IMR-90 (cell line): ENCODE measurements at regions not wholly inside any gene's neighbourhood (a gene's known extent, or its start where the extent isn't known, plus 50 kb on each side); places are given as distances from the start of the nearest gene placed in this dataset.

ENCODE experiments used
- ATAC-seq: fragments of 200-7000 bp; cut with Tn5 transposase; 2 replicates; pipeline ENCODE4 v1.9.1; 2020; ENCODE audit warnings: low read depth, mild to moderate bottlenecking, moderate library complexity
- BruUV-seq: library from RNA; stranded (reverse); fragments of 400-500 nt; replicated peaks from 2 replicates; lab custom pipeline; 2021; lab: Mats Ljungman, UMichigan
- CTCF ChIA-PET: fragments of 300-600 bp; formaldehyde crosslinking; extraction: SDS; loops from one replicate; lab custom pipeline; 2021; ENCODE audit warnings: antibody characterized with exemption; lab: Yijun Ruan, JAX
- POLR2A ChIA-PET: fragments of 300-600 bp; sonication (Branson Sonifier 250); formaldehyde crosslinking; loops from one replicate; lab custom pipeline; 2022; ENCODE audit warnings: antibody characterized with exemption; ENCODE audit not compliant: unreplicated experiment; lab: Charles Lee
- DNase-seq: peaks from one replicate; pipeline ENCODE4 v3.0.0; 2013
- H2AFZ ChIP-seq: replicated peaks from 2 replicates; pipeline ENCODE3; 2013; ENCODE audit warnings: low read length, mild to moderate bottlenecking; ENCODE audit not compliant: poor library complexity
- H2AK5ac ChIP-seq: 2 replicates; pipeline ENCODE4 v1.6.1; 2013; ENCODE audit warnings: low read depth, low read length, inconsistent platforms
- H2AK9ac ChIP-seq: replicated peaks from 2 replicates; pipeline ENCODE3; 2013; ENCODE audit warnings: mild to moderate bottlenecking, low read depth, low read length, moderate library complexity; ENCODE audit not compliant: poor library complexity
- H2BK120ac ChIP-seq: 2 replicates; pipeline ENCODE4 v1.6.1; 2013; ENCODE audit warnings: low read depth, low read length, inconsistent platforms
- H2BK15ac ChIP-seq: 3 replicates; pipeline ENCODE4 v1.6.1; 2013; ENCODE audit warnings: low read depth, low read length, inconsistent platforms
- H2BK20ac ChIP-seq: 2 replicates; pipeline ENCODE4 v1.6.1; 2013; ENCODE audit warnings: low read depth, mild to moderate bottlenecking, inconsistent platforms, low read length, moderate library complexity
- H2BK5ac ChIP-seq: 2 replicates; pipeline ENCODE4 v1.6.1; 2013; ENCODE audit warnings: mild to moderate bottlenecking, low read depth, low read length, inconsistent platforms; ENCODE audit not compliant: poor library complexity, severe bottlenecking
- H3K14ac ChIP-seq: replicated peaks from 2 replicates; pipeline ENCODE4 v1.6.1; 2013; ENCODE audit warnings: low read depth, low read length, inconsistent platforms
- H3K18ac ChIP-seq: 2 replicates; pipeline ENCODE4 v1.6.1; 2013; ENCODE audit warnings: low read depth, low read length, control low read depth
- H3K23ac ChIP-seq: 2 replicates; pipeline ENCODE4 v1.6.1; 2013; ENCODE audit warnings: low read depth, low read length, inconsistent platforms
- H3K27ac ChIP-seq: 2 replicates; pipeline ENCODE4 v1.5.1; 2013; ENCODE audit warnings: mild to moderate bottlenecking, control low read depth, low read length; ENCODE audit not compliant: insufficient read depth
- H3K27me3 ChIP-seq: 2 replicates; pipeline ENCODE4 v1.6.1; 2013; ENCODE audit warnings: low read length; ENCODE audit not compliant: control insufficient read depth, insufficient read depth
- H3K36me3 ChIP-seq: 2 replicates; pipeline ENCODE4 v1.6.1; 2013; ENCODE audit warnings: low read length, mixed read lengths; ENCODE audit not compliant: control insufficient read depth, insufficient read depth
- H3K4ac ChIP-seq: 2 replicates; pipeline ENCODE4 v1.6.1; 2013; ENCODE audit warnings: low read depth, low read length, inconsistent platforms
- H3K4me1 ChIP-seq: 2 replicates; pipeline ENCODE4 v1.6.1; 2013; ENCODE audit warnings: low read length, mixed read lengths; ENCODE audit not compliant: control insufficient read depth, insufficient read depth
- H3K4me2 ChIP-seq: 2 replicates; pipeline ENCODE4 v1.6.1; 2013; ENCODE audit warnings: low read depth, mild to moderate bottlenecking, control low read depth, low read length, moderate library complexity
- H3K4me3 ChIP-seq: 2 replicates; pipeline ENCODE4 v1.5.1; 2013; ENCODE audit warnings: low read depth, mild to moderate bottlenecking, control low read depth, low read length, moderate library complexity; ENCODE audit not compliant: insufficient read depth
- H3K56ac ChIP-seq: 2 replicates; pipeline ENCODE4 v1.6.1; 2013; ENCODE audit warnings: low read length, inconsistent platforms; ENCODE audit not compliant: insufficient read depth; ENCODE audit errors: extremely low read depth
- H3K79me1 ChIP-seq, 2 experiments: 2 replicates each; pipeline ENCODE4 v1.6.1; 2013; ENCODE audit warnings: low read length in 2 of 2, inconsistent platforms in 1 of 2, low read depth in 1 of 2
- H3K9ac ChIP-seq: 2 replicates; pipeline ENCODE4 v1.6.1; 2013; ENCODE audit warnings: low read depth, low read length, control low read depth
- H3K9me1 ChIP-seq: 2 replicates; pipeline ENCODE4 v1.6.1; 2013; ENCODE audit warnings: low read length, inconsistent platforms; ENCODE audit not compliant: insufficient read depth
- H3K9me3 ChIP-seq: 2 replicates; pipeline ENCODE4 v1.6.1; 2013; ENCODE audit warnings: low read length; ENCODE audit not compliant: control insufficient read depth, insufficient read depth
- H4K20me1 ChIP-seq: 2 replicates; pipeline ENCODE4 v1.6.1; 2013; ENCODE audit warnings: low read length, inconsistent platforms; ENCODE audit not compliant: insufficient read depth
- H4K5ac ChIP-seq: 2 replicates; pipeline ENCODE4 v1.6.1; 2013; ENCODE audit warnings: mild to moderate bottlenecking, low read depth, low read length, control low read depth
- H4K8ac ChIP-seq, 2 experiments: 2 replicates each; pipeline ENCODE4 v1.6.1; 2013; ENCODE audit warnings: low read depth in 2 of 2, low read length in 2 of 2, control low read depth in 1 of 2, inconsistent platforms in 1 of 2
- H4K91ac ChIP-seq: 2 replicates; pipeline ENCODE4 v1.6.1; 2013; ENCODE audit warnings: low read depth, low read length, inconsistent platforms; ENCODE audit not compliant: insufficient read depth
- BHLHE40 ChIP-seq: fragments of 150-350 bp; IDR thresholded peaks from 2 replicates; pipeline ENCODE4 v1.6.1; 2016; ENCODE audit warnings: mild to moderate bottlenecking, low read depth, low read length
- CHD1 ChIP-seq: IDR thresholded peaks from 2 replicates; pipeline ENCODE4 v1.6.1; 2012; ENCODE audit warnings: low read depth, low read length, improper control_type of control experiment
- CTCF ChIP-seq: conservative IDR thresholded peaks from 2 replicates; pipeline ENCODE4 v1.5.1; 2012; ENCODE audit warnings: mild to moderate bottlenecking, low read depth, low read length, improper control_type of control experiment
- FOS ChIP-seq: fragments of 150-350 bp; IDR thresholded peaks from 2 replicates; pipeline ENCODE4 v1.6.1; 2016; ENCODE audit warnings: low read depth, low read length
- MAZ ChIP-seq: IDR thresholded peaks from 2 replicates; pipeline ENCODE4 v1.6.1; 2012; ENCODE audit warnings: low read depth, mild to moderate bottlenecking, low read length, improper control_type of control experiment, moderate library complexity, borderline replicate concordance
- NFE2L2 ChIP-seq: fragments of 150-350 bp; IDR thresholded peaks from 2 replicates; pipeline ENCODE4 v1.6.1; 2016; ENCODE audit warnings: low read depth, mild to moderate bottlenecking, low read length
- POLR2A ChIP-seq: IDR thresholded peaks from 2 replicates; pipeline ENCODE4 v1.6.1; 2012; ENCODE audit warnings: mild to moderate bottlenecking, low read depth, low read length
- RAD21 ChIP-seq: IDR thresholded peaks from 2 replicates; pipeline ENCODE4 v1.6.1; 2012; ENCODE audit warnings: low read length, improper control_type of control experiment
- RCOR1 ChIP-seq: IDR thresholded peaks from 2 replicates; pipeline ENCODE4 v1.6.1; 2012; ENCODE audit warnings: mild to moderate bottlenecking, low read length, improper control_type of control experiment; ENCODE audit not compliant: insufficient replicate concordance
- RFX5 ChIP-seq: IDR thresholded peaks from 2 replicates; pipeline ENCODE4 v1.8.0; 2012; ENCODE audit warnings: low read depth, mild to moderate bottlenecking, low read length, moderate library complexity
- WGBS, 2 experiments: methylation state at CpG; one replicate each; pipeline versions ENCODE4 v1.1.5 to v1.1.7; 2013; ENCODE audit warnings: missing lambda C conversion rate in 2 of 2; ENCODE audit not compliant: insufficient read length in 1 of 2; ENCODE audit errors: extremely low coverage in 2 of 2; 5-methylcytosine and 5-hydroxymethylcytosine counted together
- dilution Hi-C: fragments of 300-500 bp; cut with HindIII; formaldehyde crosslinking; loops from one replicate; pipeline ENCODE4 v1.14.3; 2018; ENCODE audit warnings: low sequenced_read_pairs; ENCODE audit not compliant: unreplicated experiment
- in situ Hi-C: fragments of 300-500 bp; cut with MboI; formaldehyde crosslinking; loops from 3 replicates; pipeline ENCODE4 v1.14.3; 2019; ENCODE audit warnings: low sequenced_read_pairs, inconsistent platforms, mixed read lengths
- intact Hi-C: fragments of 100-400 bp; cut with micrococcal nuclease; formaldehyde crosslinking; loops from 2 replicates; pipeline ENCODE4 v1.10.0; 2022

GRCh38 chr15:81425905-81426304, 51.9 kb upstream of the TMC3 start:
- intact Hi-C loops (no loop called here), in situ Hi-C loops (no loop called here), dilution Hi-C loops (no loop called here)
- H3K79me1 ChIP-seq, result no peaks in the 10 kb centered on the region
- no peak overlapping the region for H3K14ac ChIP-seq
- H3K27me3 ChIP-seq, result peaks cover 5% of the 10 kb centered on the region
- no peaks in the 10 kb centered on the region for H3K4me1 ChIP-seq
- no peak overlapping the region for H3K4me2 ChIP-seq
- no peak overlapping the region for H3K27ac ChIP-seq
- H2AK5ac ChIP-seq, result no peak overlapping the region
- H3K23ac ChIP-seq, result no peak overlapping the region
- H2AFZ ChIP-seq, result no peak overlapping the region
- H3K56ac ChIP-seq, result no peak overlapping the region
- no peak overlapping the region for H2BK5ac ChIP-seq
- H3K18ac ChIP-seq, result no peak overlapping the region
- H4K91ac ChIP-seq, result no peak overlapping the region
- H2BK15ac ChIP-seq, result no peak overlapping the region
- H2AK9ac ChIP-seq, result no peak overlapping the region
- H4K5ac ChIP-seq, result no peak overlapping the region
- no peaks in the 10 kb centered on the region for H4K20me1 ChIP-seq
- ChIA-PET POLR2A (no interaction called here), CTCF (no interaction called here)
- no peaks in the 10 kb centered on the region for H3K36me3 ChIP-seq
- H3K9me1 ChIP-seq, result no peaks in the 10 kb centered on the region
- WGBS, 2 experiments, result no CpG with 5 or more reads among the region's 1 CpG
- no peak for ATAC-seq
- no peak overlapping the region for H2BK120ac ChIP-seq
- TF ChIP-seq FOS, result no peak
- TF ChIP-seq RAD21, result no peak
- no peak for TF ChIP-seq MAZ
- no peak for TF ChIP-seq NFE2L2
- TF ChIP-seq RCOR1, result no peak
- TF ChIP-seq POLR2A, result no peak
- no peak for TF ChIP-seq RFX5
- TF ChIP-seq CHD1, result no peak
- TF ChIP-seq CTCF, result no peak
- TF ChIP-seq BHLHE40, result no peak
- H3K9me3 ChIP-seq, result no peaks in the 10 kb centered on the region
- H2BK20ac ChIP-seq, result no peak overlapping the region
- no peak overlapping the region for H3K4me3 ChIP-seq
- no peak overlapping the region for H4K8ac ChIP-seq
- no peak overlapping the region for H3K9ac ChIP-seq
- no TSS peak for BruUV-seq
- no peak overlapping the region for H3K4ac ChIP-seq
- no peak for DNase-seq
